GM12878 (cell line): ENCODE measurements at regions not wholly inside any gene's neighbourhood (a gene's known extent, or its start where the extent isn't known, plus 50 kb on each side); places are given as distances from the start of the nearest gene placed in this dataset.

ENCODE experiments used
- ATAC-seq: fragments of 200-7000 bp; cut with Tn5 transposase; 3 replicates; pipeline ENCODE4 v1.9.1; 2020; ENCODE audit warnings: mild to moderate bottlenecking, moderate library complexity
- BruUV-seq: library from RNA; stranded (reverse); fragments of 400-500 nt; replicated peaks from 2 replicates; lab custom pipeline; 2021; lab: Mats Ljungman, UMichigan
- CTCF ChIA-PET: fragments of 300-600 bp; sonication (Branson Sonifier 250); formaldehyde crosslinking; extraction: SDS; loops from one replicate; lab custom pipeline; 2021; ENCODE audit warnings: inconsistent platforms; lab: Yijun Ruan, JAX
- POLR2A ChIA-PET: fragments of 350-600 bp; formaldehyde crosslinking; extraction: SDS; loops from one replicate; lab custom pipeline; 2021; ENCODE audit warnings: inconsistent platforms; lab: Charles Lee
- RAD21 ChIA-PET: fragments of 300-600 bp; sonication (Branson Sonifier 250); formaldehyde crosslinking; loops from one replicate; lab custom pipeline; 2023; ENCODE audit warnings: antibody characterized with exemption; ENCODE audit not compliant: unreplicated experiment; lab: Charles Lee
- SMC1A ChIA-PET: fragments of 300-600 bp; sonication (Branson Sonifier 250); formaldehyde crosslinking; loops from one replicate; lab custom pipeline; 2023; ENCODE audit not compliant: unreplicated experiment, uncharacterized antibody; lab: Charles Lee
- DNase-seq: peaks from one replicate; pipeline ENCODE4 v3.0.0-alpha.2; 2011; ENCODE audit warnings: low read depth, low spot score
- FAIRE-seq: peaks from 3 replicates; lab custom pipeline; 2011; peaks lifted over from hg19 to GRCh38; lab: Jason Lieb, UNC
- H2AFZ ChIP-seq: 2 replicates; pipeline ENCODE4 v1.6.0; 2011; ENCODE audit warnings: low read depth, low read length, control low read depth; ENCODE audit not compliant: control insufficient read depth
- H3K27ac ChIP-seq: 2 replicates; pipeline ENCODE4 v1.5.1; 2011; ENCODE audit warnings: control low read depth; ENCODE audit not compliant: control insufficient read depth, insufficient read depth
- H3K27me3 ChIP-seq, 2 experiments: replicated peaks in 1 of 2; 2 replicates each; pipeline versions ENCODE4 v1.6.0 to v1.6.1; 2011; ENCODE audit warnings: low read length in 1 of 2; ENCODE audit not compliant: control insufficient read depth in 2 of 2, insufficient read depth in 2 of 2
- H3K36me3 ChIP-seq, 2 experiments: 2 replicates each; pipeline ENCODE4 v1.5.1; 2011; ENCODE audit warnings: low read length in 1 of 2; ENCODE audit not compliant: control insufficient read depth in 2 of 2, insufficient read depth in 2 of 2
- H3K4me1 ChIP-seq: 2 replicates; pipeline ENCODE4 v1.6.1; 2011; ENCODE audit warnings: mild to moderate bottlenecking, low read length, moderate library complexity, mixed read lengths; ENCODE audit not compliant: control insufficient read depth, insufficient read depth
- H3K4me2 ChIP-seq: 2 replicates; pipeline ENCODE4 v1.6.0; 2011; ENCODE audit warnings: control low read depth; ENCODE audit not compliant: control insufficient read depth, insufficient read depth
- H3K4me3 ChIP-seq: fragments of 200-600 bp; sonication (generic); 2 replicates; pipeline ENCODE4 v1.5.1; 2016
- H3K79me2 ChIP-seq: 2 replicates; pipeline ENCODE4 v1.6.0; 2011; ENCODE audit warnings: low read length; ENCODE audit not compliant: control insufficient read depth, insufficient read depth
- H3K9ac ChIP-seq: 2 replicates; pipeline ENCODE4 v1.8.0; 2011; ENCODE audit warnings: low read length, control low read depth, mixed read lengths; ENCODE audit not compliant: control insufficient read depth, insufficient read depth
- H3K9me3 ChIP-seq: replicated peaks from 3 replicates; pipeline ENCODE4 v1.5.1; 2011; ENCODE audit warnings: mild to moderate bottlenecking, low read length; ENCODE audit not compliant: control insufficient read depth, insufficient read depth
- H4K20me1 ChIP-seq: 2 replicates; pipeline ENCODE4 v1.6.0; 2011; ENCODE audit not compliant: control insufficient read depth, insufficient read depth
- ASH2L ChIP-seq: fragments of 300-600, 200-600 bp; sonication (generic); IDR thresholded peaks from 2 replicates; pipeline ENCODE4 v1.6.1; 2017; ENCODE audit warnings: low read depth, mild to moderate bottlenecking, borderline replicate concordance
- ATF7 ChIP-seq: fragments of 450-650 bp; IDR thresholded peaks from 2 replicates; pipeline ENCODE4 v1.6.1; 2016; ENCODE audit warnings: low read depth, mild to moderate bottlenecking
- BCL11A ChIP-seq: IDR thresholded peaks from 2 replicates; pipeline ENCODE4 v1.6.1; 2011; ENCODE audit warnings: low read depth, low read length
- BMI1 ChIP-seq: fragments of 450-650 bp; IDR thresholded peaks from 2 replicates; pipeline ENCODE4 v1.6.1; 2016; ENCODE audit warnings: mild to moderate bottlenecking, moderate library complexity, borderline replicate concordance
- CREB1 ChIP-seq: IDR thresholded peaks from 2 replicates; pipeline ENCODE4 v1.6.1; 2012; ENCODE audit warnings: low read depth, mild to moderate bottlenecking, inconsistent platforms
- FOXK2 ChIP-seq: fragments of 450-650 bp; IDR thresholded peaks from 2 replicates; pipeline ENCODE4 v1.6.1; 2017; ENCODE audit warnings: mild to moderate bottlenecking, moderate library complexity
- FOXM1 ChIP-seq: IDR thresholded peaks from 2 replicates; pipeline ENCODE4 v1.6.1; 2012; ENCODE audit warnings: low read depth, mild to moderate bottlenecking, inconsistent platforms, low read length, moderate library complexity
- GATAD2B ChIP-seq: fragments of 450-650 bp; conservative IDR thresholded peaks from 2 replicates; pipeline ENCODE4 v1.6.1; 2017; ENCODE audit warnings: low read depth, mild to moderate bottlenecking, moderate library complexity
- NFYB ChIP-seq: IDR thresholded peaks from 2 replicates; pipeline ENCODE4 v1.6.1; 2011; ENCODE audit warnings: low read depth, mild to moderate bottlenecking, low read length, improper control_type of control experiment, moderate library complexity; ENCODE audit not compliant: insufficient read depth
- NR2C1 ChIP-seq: fragments of 450-650 bp; IDR thresholded peaks from 2 replicates; pipeline ENCODE4 v1.6.1; 2017; ENCODE audit warnings: antibody characterized with exemption, mild to moderate bottlenecking, moderate library complexity
- RCOR1 ChIP-seq: conservative IDR thresholded peaks from 2 replicates; pipeline ENCODE4 v1.6.1; 2012; ENCODE audit warnings: low read depth, low read length, improper control_type of control experiment
- RELA ChIP-seq: fragments of 450-650 bp; IDR thresholded peaks from 2 replicates; pipeline ENCODE4 v1.8.0; 2014; ENCODE audit warnings: borderline replicate concordance; ENCODE audit not compliant: partially characterized antibody
- TCF3 ChIP-seq: IDR thresholded peaks from 2 replicates; pipeline ENCODE4 v1.6.1; 2012; ENCODE audit warnings: low read depth, mild to moderate bottlenecking, low read length, borderline replicate concordance; ENCODE audit not compliant: insufficient read depth
- ZNF24 ChIP-seq: fragments of 450-650 bp; IDR thresholded peaks from 2 replicates; pipeline ENCODE4 v1.6.1; 2017; ENCODE audit warnings: antibody characterized with exemption, mild to moderate bottlenecking
- ZNF384 ChIP-seq: IDR thresholded peaks from 2 replicates; pipeline ENCODE4 v1.6.1; 2012; ENCODE audit warnings: low read depth, mild to moderate bottlenecking, low read length, improper control_type of control experiment, borderline replicate concordance
- WGBS: methylation state at CpG from one replicate; pipeline ENCODE4 v1.1.6; 2016; ENCODE audit warnings: low lambda C conversion rate; ENCODE audit not compliant: insufficient replicate concordance, insufficient coverage; ENCODE audit errors: missing lambda C conversion rate; 5-methylcytosine and 5-hydroxymethylcytosine counted together
- in situ Hi-C: fragments of 300-500 bp; cut with MboI; formaldehyde crosslinking; loops from 9 replicates; pipeline ENCODE4 v1.14.3; 2018; ENCODE audit warnings: mixed read lengths
- intact Hi-C: fragments of 100-400 bp; cut with micrococcal nuclease; formaldehyde crosslinking; loops from one replicate; pipeline ENCODE4 v1.14.2; 2022; ENCODE audit not compliant: unreplicated experiment
- TF ChIP-seq, protein P1 (sequence below): IDR thresholded peaks from 2 replicates; pipeline ENCODE4 v1.6.1; 2012; ENCODE audit warnings: low read length, inconsistent platforms
- TF ChIP-seq, protein P2 (sequence below): fragments of 450-650 bp; conservative IDR thresholded peaks from 2 replicates; pipeline ENCODE4 v1.6.1; 2017; ENCODE audit warnings: mild to moderate bottlenecking, moderate library complexity

- 25% methylated on average over 4 of the region's 4 CpGs for WGBS
- ATAC-seq (no peak), FAIRE-seq (no peak), DNase-seq (no peak)
- TF ChIP-seq, protein P1, sequence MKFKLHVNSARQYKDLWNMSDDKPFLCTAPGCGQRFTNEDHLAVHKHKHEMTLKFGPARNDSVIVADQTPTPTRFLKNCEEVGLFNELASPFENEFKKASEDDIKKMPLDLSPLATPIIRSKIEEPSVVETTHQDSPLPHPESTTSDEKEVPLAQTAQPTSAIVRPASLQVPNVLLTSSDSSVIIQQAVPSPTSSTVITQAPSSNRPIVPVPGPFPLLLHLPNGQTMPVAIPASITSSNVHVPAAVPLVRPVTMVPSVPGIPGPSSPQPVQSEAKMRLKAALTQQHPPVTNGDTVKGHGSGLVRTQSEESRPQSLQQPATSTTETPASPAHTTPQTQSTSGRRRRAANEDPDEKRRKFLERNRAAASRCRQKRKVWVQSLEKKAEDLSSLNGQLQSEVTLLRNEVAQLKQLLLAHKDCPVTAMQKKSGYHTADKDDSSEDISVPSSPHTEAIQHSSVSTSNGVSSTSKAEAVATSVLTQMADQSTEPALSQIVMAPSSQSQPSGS: no peak
- TF ChIP-seq BCL11A (no peak), TCF3 (no peak), RELA (no peak), FOXM1 (no peak), NFYB (no peak), GATAD2B (no peak), ZNF384 (no peak), CREB1 (no peak), FOXK2 (no peak), BMI1 (no peak), ZNF24 (no peak), RCOR1 (no peak), ATF7 (no peak), NR2C1 (no peak), ASH2L (no peak)
- TF ChIP-seq, protein P2, sequence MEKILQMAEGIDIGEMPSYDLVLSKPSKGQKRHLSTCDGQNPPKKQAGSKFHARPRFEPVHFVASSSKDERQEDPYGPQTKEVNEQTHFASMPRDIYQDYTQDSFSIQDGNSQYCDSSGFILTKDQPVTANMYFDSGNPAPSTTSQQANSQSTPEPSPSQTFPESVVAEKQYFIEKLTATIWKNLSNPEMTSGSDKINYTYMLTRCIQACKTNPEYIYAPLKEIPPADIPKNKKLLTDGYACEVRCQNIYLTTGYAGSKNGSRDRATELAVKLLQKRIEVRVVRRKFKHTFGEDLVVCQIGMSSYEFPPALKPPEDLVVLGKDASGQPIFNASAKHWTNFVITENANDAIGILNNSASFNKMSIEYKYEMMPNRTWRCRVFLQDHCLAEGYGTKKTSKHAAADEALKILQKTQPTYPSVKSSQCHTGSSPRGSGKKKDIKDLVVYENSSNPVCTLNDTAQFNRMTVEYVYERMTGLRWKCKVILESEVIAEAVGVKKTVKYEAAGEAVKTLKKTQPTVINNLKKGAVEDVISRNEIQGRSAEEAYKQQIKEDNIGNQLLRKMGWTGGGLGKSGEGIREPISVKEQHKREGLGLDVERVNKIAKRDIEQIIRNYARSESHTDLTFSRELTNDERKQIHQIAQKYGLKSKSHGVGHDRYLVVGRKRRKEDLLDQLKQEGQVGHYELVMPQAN: no peak
- Histone ChIP-seq H3K36me3 (no peaks in the 10 kb centered on the region), H3K9ac (no peak overlapping the region), H3K4me1 (no peaks in the 10 kb centered on the region), H4K20me1 (no peaks in the 10 kb centered on the region), H3K27ac (no peak overlapping the region), H3K4me2 (no peak overlapping the region), H3K79me2 (no peaks in the 10 kb centered on the region), H3K4me3 (no peak overlapping the region), H3K9me3 (no peaks in the 10 kb centered on the region), H2AFZ (no peak overlapping the region), H3K27me3 (no peaks in the 10 kb centered on the region)
- SMC1A ChIA-PET: interaction anchor here (1.6 to 10.0 kb wide), 8 partner anchors 10 to 247 kb away, joined by 4 to 169 read pairs (median 24); no protein-coding TSS in a partner anchor
- intact Hi-C loops: no loop called here
- in situ Hi-C loops: no loop called here
- BruUV-seq: no TSS peak
- POLR2A ChIA-PET: interaction anchor here (0.6 to 2.1 kb wide), 3 partner anchors 10 to 31 kb away, joined by 3 to 8 read pairs (median 3); no protein-coding TSS in a partner anchor
- CTCF ChIA-PET: interaction anchor here (0.7 to 9.2 kb wide), 5 partner anchors 21 to 98 kb away, joined by 3 to 243 read pairs (median 14); no protein-coding TSS in a partner anchor
- RAD21 ChIA-PET: interaction anchor here (1.7 to 8.4 kb wide), 5 partner anchors 15 to 70 kb away, joined by 4 to 162 read pairs (median 8); no protein-coding TSS in a partner anchor
Measured at GRCh38 chr9:38158628-38159027, 89.6 kb upstream of the SHB start.
